SK-N-SH (cell line): ENCODE measurements at regions not wholly inside any gene's neighbourhood (a gene's known extent, or its start where the extent isn't known, plus 50 kb on each side); places are given as distances from the start of the nearest gene placed in this dataset.

Experiments
- CTCF ChIA-PET: fragments of 300-600, 350-600 bp; formaldehyde crosslinking; extraction: SDS; loops from one replicate; lab custom pipeline; 2021; lab: Yijun Ruan, JAX
- POLR2A ChIA-PET: fragments of 350-600 bp; sonication (Branson Sonifier 250); formaldehyde crosslinking; extraction: SDS; loops from one replicate; lab custom pipeline; 2020; ENCODE audit warnings: antibody characterized with exemption, inconsistent platforms; lab: Yijun Ruan, JAX
- DNase-seq: peaks from one replicate; pipeline ENCODE4 v3.0.0; 2012
- H2AFZ ChIP-seq: fragments of 200-600 bp; sonication (generic); 2 replicates; pipeline ENCODE4 v1.8.1; 2016; ENCODE audit warnings: antibody characterized with exemption, mild to moderate bottlenecking, low read depth
- H3F3A ChIP-seq: fragments of 200-600 bp; sonication (generic); replicated peaks from 2 replicates; pipeline ENCODE3; 2016; ENCODE audit warnings: antibody characterized with exemption, mild to moderate bottlenecking; ENCODE audit not compliant: insufficient read depth
- H3K27ac ChIP-seq, 2 experiments: fragments of 200-500 bp in 1 of 2; fragments of 200-600 bp in 1 of 2; sonication (Bioruptor generic) in 1 of 2; sonication (generic), shearing (Covaris generic) in 1 of 2; 2 replicates each; pipeline versions ENCODE4 v1.5.1 to v1.6.1; 2014 to 2016; ENCODE audit warnings: low read depth in 2 of 2, inconsistent platforms in 1 of 2, low read length in 1 of 2, mild to moderate bottlenecking in 1 of 2, mixed read lengths in 1 of 2
- H3K27me3 ChIP-seq: fragments of 200-600 bp; sonication (generic), shearing (Covaris generic); 2 replicates; pipeline ENCODE4 v1.6.1; 2016; ENCODE audit warnings: mixed run types; ENCODE audit not compliant: insufficient read depth
- H3K36me3 ChIP-seq, 2 experiments: fragments of 200-500 bp in 1 of 2; fragments of 200-600 bp in 1 of 2; sonication (Bioruptor generic) in 1 of 2; sonication (generic) in 1 of 2; replicated peaks in 1 of 2; 2 replicates each; pipeline versions ENCODE3 to v1.5.1; 2014 to 2016; ENCODE audit warnings: low read length in 1 of 2, mild to moderate bottlenecking in 1 of 2; ENCODE audit not compliant: insufficient read depth in 2 of 2, control insufficient read depth in 1 of 2
- H3K4me1 ChIP-seq, 2 experiments: fragments of 200-500 bp in 1 of 2; fragments of 200-600 bp in 1 of 2; sonication (Bioruptor generic) in 1 of 2; sonication (generic), shearing (Covaris generic) in 1 of 2; 2 replicates each; pipeline versions ENCODE4 v1.5.1 to v1.6.1; 2014 to 2016; ENCODE audit warnings: low read depth in 1 of 2, low read length in 1 of 2, mixed run types in 1 of 2; ENCODE audit not compliant: insufficient read depth in 2 of 2, control insufficient read depth in 1 of 2
- H3K4me2 ChIP-seq: fragments of 200-600 bp; sonication (generic), shearing (Covaris generic); 2 replicates; pipeline ENCODE4 v1.6.1; 2017; ENCODE audit warnings: mixed run types
- H3K4me3 ChIP-seq, 2 experiments: fragments of 200-500 bp in 1 of 2; fragments of 200-600 bp in 1 of 2; sonication (Bioruptor generic) in 1 of 2; sonication (generic), shearing (Covaris generic) in 1 of 2; 2 replicates each; pipeline versions ENCODE4 v1.5.1 to v1.8.1; 2014 to 2016; ENCODE audit warnings: low read depth in 2 of 2, inconsistent platforms in 1 of 2, low read length in 1 of 2, mild to moderate bottlenecking in 1 of 2, mixed read lengths in 1 of 2, moderate library complexity in 1 of 2
- H3K79me2 ChIP-seq: fragments of 200-600 bp; sonication (generic); 2 replicates; pipeline ENCODE4 v1.8.1; 2017; ENCODE audit warnings: mild to moderate bottlenecking; ENCODE audit not compliant: insufficient read depth
- H3K9ac ChIP-seq: fragments of 200-600 bp; sonication (generic); 2 replicates; pipeline ENCODE4 v1.6.1; 2017; ENCODE audit warnings: mixed run types
- H3K9me2 ChIP-seq: fragments of 200-600 bp; sonication (generic); 2 replicates; pipeline ENCODE4 v1.6.1; 2017; ENCODE audit warnings: mixed run types
- H3K9me3 ChIP-seq: fragments of 200-600 bp; sonication (generic); 2 replicates; pipeline ENCODE4 v1.6.1; 2017; ENCODE audit warnings: mixed run types, mild to moderate bottlenecking, moderate library complexity
- H4K20me1 ChIP-seq: fragments of 200-600 bp; sonication (generic); 2 replicates; pipeline ENCODE4 v1.6.1; 2017; ENCODE audit warnings: mild to moderate bottlenecking, mixed run types; ENCODE audit not compliant: insufficient read depth
- ELF1 ChIP-seq: IDR thresholded peaks from 2 replicates; pipeline ENCODE4 v1.4.0; 2012
- EZH2phosphoT487 ChIP-seq: fragments of 200-600 bp; sonication (generic); IDR thresholded peaks from 2 replicates; pipeline ENCODE4 v1.6.1; 2017; ENCODE audit warnings: low read depth, mixed run types, mild to moderate bottlenecking, antibody characterized with exemption, moderate library complexity, borderline replicate concordance
- FOSL2 ChIP-seq: IDR thresholded peaks from 2 replicates; pipeline ENCODE4 v1.4.0; 2012; ENCODE audit warnings: low read depth, mild to moderate bottlenecking, moderate library complexity, borderline replicate concordance
- FOXJ3 ChIP-seq: sonication (generic); formaldehyde crosslinking; IDR thresholded peaks from 2 replicates; pipeline ENCODE4 v1.5.1; 2020; ENCODE audit warnings: mild to moderate bottlenecking, missing genetic modification reagents
- GATA2 ChIP-seq: sonication (generic); formaldehyde crosslinking; IDR thresholded peaks from 2 replicates; pipeline ENCODE4 v1.5.0; 2020; ENCODE audit warnings: mild to moderate bottlenecking, missing genetic modification reagents
- JUND ChIP-seq: IDR thresholded peaks from 2 replicates; pipeline ENCODE4 v1.4.0; 2012
- MEF2A ChIP-seq: IDR thresholded peaks from 2 replicates; pipeline ENCODE4 v1.4.0; 2012; ENCODE audit warnings: low read depth, borderline replicate concordance
- MXI1 ChIP-seq: IDR thresholded peaks from 2 replicates; pipeline ENCODE4 v1.6.1; 2012; ENCODE audit warnings: mild to moderate bottlenecking, low read depth, low read length, improper control_type of control experiment
- NRF1 ChIP-seq: IDR thresholded peaks from 2 replicates; pipeline ENCODE4 v1.6.1; 2012; ENCODE audit warnings: low read depth, mild to moderate bottlenecking, low read length
- PBX3 ChIP-seq: IDR thresholded peaks from 2 replicates; pipeline ENCODE4; 2012
- POLR2AphosphoS5 ChIP-seq: IDR thresholded peaks from 2 replicates; pipeline ENCODE4 v1.6.1; 2012; ENCODE audit warnings: low read depth, low read length
- RAD21 ChIP-seq: IDR thresholded peaks from 2 replicates; pipeline ENCODE4 v1.6.1; 2012; ENCODE audit warnings: mild to moderate bottlenecking, low read length
- REST ChIP-seq: IDR thresholded peaks from 2 replicates; pipeline ENCODE4 v1.6.1; 2012; ENCODE audit warnings: mild to moderate bottlenecking, low read depth, low read length, moderate library complexity
- RFX5 ChIP-seq: IDR thresholded peaks from 2 replicates; pipeline ENCODE4 v1.6.1; 2012; ENCODE audit warnings: mild to moderate bottlenecking, improper control_type of control experiment, low read length
- TAF1 ChIP-seq: IDR thresholded peaks from 2 replicates; pipeline ENCODE4 v1.6.1; 2012; ENCODE audit warnings: low read depth, mild to moderate bottlenecking, low read length, moderate library complexity, borderline replicate concordance
- TCF12 ChIP-seq: IDR thresholded peaks from 2 replicates; pipeline ENCODE4 v1.4.0; 2012
- TEAD4 ChIP-seq: IDR thresholded peaks from 2 replicates; pipeline ENCODE4 v1.4.0; 2012; ENCODE audit warnings: mild to moderate bottlenecking, borderline replicate concordance; ENCODE audit not compliant: insufficient read depth
- ZBTB33 ChIP-seq: IDR thresholded peaks from 2 replicates; pipeline ENCODE4 v1.4.0; 2012; ENCODE audit warnings: low read depth, borderline replicate concordance
- WGBS: methylation state at CpG from one replicate; pipeline ENCODE4 v1.1.6; 2017; ENCODE audit warnings: low lambda C conversion rate; 5-methylcytosine and 5-hydroxymethylcytosine counted together
- TF ChIP-seq, protein P1 (sequence below): IDR thresholded peaks from 2 replicates; pipeline ENCODE4 v1.4.0; 2012; ENCODE audit warnings: low read depth, borderline replicate concordance
- TF ChIP-seq, protein P2 (sequence below): IDR thresholded peaks from 2 replicates; pipeline ENCODE4 v1.4.0; 2012; ENCODE audit warnings: low read depth

DNA sequence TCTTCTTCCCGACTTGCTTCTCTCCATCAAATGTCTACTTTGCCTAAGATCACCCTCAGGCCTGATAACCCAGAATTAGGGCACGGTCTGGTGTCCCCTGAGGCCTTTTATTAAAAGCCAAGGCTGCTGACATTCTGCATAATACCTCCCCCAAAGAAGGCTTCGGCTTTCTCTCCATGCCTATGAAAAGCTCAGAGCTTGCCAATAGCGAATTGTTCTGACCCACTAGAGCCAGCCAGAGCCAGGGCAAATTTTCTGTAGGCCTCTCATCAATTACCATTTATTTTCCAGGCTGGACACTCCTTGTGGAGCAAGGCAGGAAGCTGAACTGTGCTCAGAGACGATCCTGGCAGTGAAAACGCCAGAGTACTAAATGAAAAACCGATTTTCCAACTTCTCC is 64.3 kb upstream of the ADRB1 start:
- no peaks in the 10 kb centered on the region; a peak in 1 of 4 replicates for H3K4me1 ChIP-seq
- H3K9ac ChIP-seq, result no peak overlapping the region
- no peak overlapping the region for H2AFZ ChIP-seq
- 0 out of 2 replicates have a peak, but pooled peaks cover 4% of the 10 kb centered on the region for H3K27me3 ChIP-seq
- no peaks in the 10 kb centered on the region for H3K9me3 ChIP-seq
- no peak overlapping the region for H3K4me2 ChIP-seq
- no peaks in the 10 kb centered on the region for H3K36me3 ChIP-seq
- DNase-seq, result no peak
- 28% methylated on average over 7 of the region's 7 CpGs for WGBS
- no peaks in the 10 kb centered on the region for H4K20me1 ChIP-seq
- ChIA-PET POLR2A (no interaction called here), CTCF (interaction anchor here (1.1 to 1.7 kb wide), 2 partner anchors 18 to 23 kb away, joined by 3 to 5 read pairs; no protein-coding TSS in a partner anchor)
- no peaks in the 10 kb centered on the region for H3F3A ChIP-seq
- no peak overlapping the region for H3K27ac ChIP-seq
- H3K9me2 ChIP-seq, result no peaks in the 10 kb centered on the region
- H3K79me2 ChIP-seq, result no peaks in the 10 kb centered on the region
- no peak overlapping the region for H3K4me3 ChIP-seq
- TF ChIP-seq FOSL2 (no peak), PBX3 (no peak), TCF12 (no peak), JUND (no peak), EZH2phosphoT487 (no peak), ZBTB33 (no peak), MEF2A (no peak), RFX5 (no peak), TEAD4 (no peak), NRF1 (no peak), GATA2 (CRISPR knock-in tag) (no peak), ELF1 (no peak), TAF1 (no peak), FOXJ3 (no peak), MXI1 (no peak), REST (no peak), RAD21 (no peak), POLR2AphosphoS5 (no peak)
- TF ChIP-seq, protein P1, sequence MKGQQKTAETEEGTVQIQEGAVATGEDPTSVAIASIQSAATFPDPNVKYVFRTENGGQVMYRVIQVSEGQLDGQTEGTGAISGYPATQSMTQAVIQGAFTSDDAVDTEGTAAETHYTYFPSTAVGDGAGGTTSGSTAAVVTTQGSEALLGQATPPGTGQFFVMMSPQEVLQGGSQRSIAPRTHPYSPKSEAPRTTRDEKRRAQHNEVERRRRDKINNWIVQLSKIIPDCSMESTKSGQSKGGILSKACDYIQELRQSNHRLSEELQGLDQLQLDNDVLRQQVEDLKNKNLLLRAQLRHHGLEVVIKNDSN, result no peak
- TF ChIP-seq, protein P2, sequence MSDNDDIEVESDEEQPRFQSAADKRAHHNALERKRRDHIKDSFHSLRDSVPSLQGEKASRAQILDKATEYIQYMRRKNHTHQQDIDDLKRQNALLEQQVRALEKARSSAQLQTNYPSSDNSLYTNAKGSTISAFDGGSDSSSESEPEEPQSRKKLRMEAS, result no peak
